Activated CD4-positive, alpha-beta memory T cell treated with anti-CD3 and anti-CD28 coated beads for 36 hours (primary cell): ENCODE measurements at regions not wholly inside any gene's neighbourhood (a gene's known extent, or its start where the extent isn't known, plus 50 kb on each side); places are given as distances from the start of the nearest gene placed in this dataset.
"Not testable (repeated sequence)": the region's sequence is repeated elsewhere in the genome, so short reads cannot be mapped to it uniquely, and the experiment has no call there.

Source experiments
- CTCF ChIA-PET: fragments of 350-600 bp; sonication (Branson Sonifier 250); formaldehyde crosslinking; loops from one replicate; lab custom pipeline; 2021; ENCODE audit warnings: antibody characterized with exemption, inconsistent platforms; lab: Charles Lee
- POLR2A ChIA-PET: fragments of 350-600 bp; sonication (Branson Sonifier 250); formaldehyde crosslinking; loops from one replicate; lab custom pipeline; 2021; ENCODE audit warnings: antibody characterized with exemption; lab: Charles Lee
- DNase-seq: peaks from one replicate; pipeline ENCODE4 v3.0.0-alpha.2; 2020
- H3K27ac Mint-ChIP-seq: one replicate; pipeline ENCODE4 v1.8.0; 2021; ENCODE audit warnings: mixed read lengths
- H3K27me3 Mint-ChIP-seq: one replicate; pipeline ENCODE4 v1.8.0; 2021; ENCODE audit warnings: mixed read lengths
- H3K36me3 Mint-ChIP-seq: one replicate; pipeline ENCODE4 v1.8.0; 2021; ENCODE audit warnings: mixed read lengths
- H3K4me1 Mint-ChIP-seq: one replicate; pipeline ENCODE4 v1.8.0; 2021; ENCODE audit warnings: low read depth, mixed read lengths
- H3K4me3 Mint-ChIP-seq: one replicate; pipeline ENCODE4 v1.8.0; 2021; ENCODE audit warnings: mild to moderate bottlenecking, mixed read lengths
- H3K9me3 Mint-ChIP-seq: one replicate; pipeline ENCODE4 v1.8.0; 2021; ENCODE audit warnings: mixed read lengths
- intact Hi-C: fragments of 100-400 bp; cut with micrococcal nuclease; formaldehyde crosslinking; loops from one replicate; pipeline ENCODE4 v1.15.1; 2023

GRCh38 chr3:193964517-193964880 is 171.4 kb upstream of the HES1 start:
- Mint-ChIP-seq H3K4me3 (no peak overlapping the region), H3K9me3 (no peaks in the 10 kb centered on the region), H3K4me1 (peaks cover 26% of the 10 kb centered on the region), H3K27me3 (peaks cover 43% of the 10 kb centered on the region), H3K27ac (no peak overlapping the region), H3K36me3 (no peaks in the 10 kb centered on the region)
- POLR2A ChIA-PET = no interaction called here
- intact Hi-C loops = loop anchor here (1.0 to 10.0 kb wide), 6 partner anchors 54 to 1070 kb away; no protein-coding TSS in a partner anchor
- no peak for DNase-seq
- CTCF ChIA-PET = no interaction called here

DNA sequence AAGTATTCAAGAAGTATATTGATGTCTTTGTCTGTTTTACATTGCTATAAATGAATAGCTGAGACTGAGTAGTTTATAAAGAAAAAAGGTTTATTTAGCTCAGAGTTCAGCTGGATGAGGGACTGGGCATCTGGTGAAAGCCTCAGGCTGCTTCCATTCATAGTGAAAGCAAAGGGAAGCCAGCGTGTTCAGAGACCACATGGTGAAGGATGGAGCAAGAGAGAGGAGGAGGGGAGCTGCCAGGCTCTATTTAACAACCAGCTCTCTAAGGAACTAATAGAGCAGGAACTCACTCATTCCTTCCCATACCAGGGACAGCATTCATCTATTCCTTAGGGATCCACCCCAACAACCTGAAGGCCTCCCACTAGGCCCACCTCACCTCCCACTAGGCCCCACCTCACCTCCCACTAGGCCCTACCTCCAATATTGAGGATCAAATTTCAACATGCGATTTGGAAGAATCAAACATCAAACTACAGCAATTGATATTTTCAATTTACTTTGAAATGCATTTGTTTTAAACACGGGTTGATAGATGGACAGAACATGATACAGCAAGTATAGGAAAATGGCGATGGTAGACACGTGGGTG is 167.5 kb upstream of the HES1 start:
- POLR2A ChIA-PET = no interaction called here
- Mint-ChIP-seq H3K27ac (no peak overlapping the region), H3K4me1 (peaks cover 34% of the 10 kb centered on the region), H3K4me3 (no peak overlapping the region), H3K36me3 (no peaks in the 10 kb centered on the region), H3K9me3 (no peaks in the 10 kb centered on the region), H3K27me3 (peaks cover 34% of the 10 kb centered on the region)
- intact Hi-C loops = loop anchor here (10.0 kb wide), 1 partner anchor 1074 kb away; no protein-coding TSS in a partner anchor
- CTCF ChIA-PET = no interaction called here
- no peak for DNase-seq

GRCh38 chr3:193970131-193970772 is 165.7 kb upstream of the HES1 start:
- H3K9me3 Mint-ChIP-seq, H3K36me3 Mint-ChIP-seq, intact Hi-C loops, H3K27ac Mint-ChIP-seq, H3K4me3 Mint-ChIP-seq, POLR2A ChIA-PET: not testable (repeated sequence)
- DNase-seq = peak; percentile 52
- CTCF ChIA-PET = interaction anchor here (0.8 to 1.4 kb wide), 6 partner anchors 8 to 345 kb away, joined by 3 to 7 read pairs (median 4); no protein-coding TSS in a partner anchor
- H3K4me1 Mint-ChIP-seq = peaks cover 18% of the 10 kb centered on the region
- peaks cover 45% of the 10 kb centered on the region for H3K27me3 Mint-ChIP-seq

DNA sequence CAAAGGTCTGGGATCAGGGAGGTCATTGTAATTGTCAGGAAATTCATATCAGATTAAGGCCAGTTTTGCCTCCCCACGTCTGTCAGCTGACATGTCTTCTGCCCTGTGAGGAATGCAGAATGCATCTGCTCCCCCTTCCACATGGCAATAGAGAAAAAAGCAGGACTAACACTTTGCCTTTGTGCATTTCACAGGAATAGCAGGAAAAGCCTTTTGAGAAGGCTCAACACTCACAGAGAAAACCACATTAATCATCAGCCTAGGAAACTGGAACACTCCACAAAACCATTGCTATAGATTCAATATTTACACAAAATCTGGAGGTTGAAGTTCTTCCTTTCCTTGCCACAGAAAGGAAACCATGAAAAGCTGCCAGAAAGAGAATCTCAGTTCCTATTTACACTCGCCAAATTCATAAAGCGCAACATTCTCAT is 165.2 kb upstream of the HES1 start:
- H3K36me3 Mint-ChIP-seq = no peaks in the 10 kb centered on the region
- DNase-seq = no peak
- H3K27me3 Mint-ChIP-seq = peaks cover 45% of the 10 kb centered on the region
- peaks cover 18% of the 10 kb centered on the region for H3K4me1 Mint-ChIP-seq
- H3K27ac Mint-ChIP-seq = peak overlapping the region; percentile 56
- intact Hi-C loops = loop anchor here (1.0 kb wide), 1 partner anchor 7 kb away; no protein-coding TSS in a partner anchor
- no peaks in the 10 kb centered on the region for H3K9me3 Mint-ChIP-seq
- ChIA-PET CTCF (interaction anchor here (0.6 to 1.2 kb wide), 3 partner anchors 9 to 15 kb away, joined by 3 to 7 read pairs (median 4); no protein-coding TSS in a partner anchor), POLR2A (interaction anchor here (1.0 kb wide), 1 partner anchor 114 kb away, joined by 3 read pairs; no protein-coding TSS in a partner anchor)
- H3K4me3 Mint-ChIP-seq = no peak overlapping the region

GRCh38 chr3:193971261-193971751 is 164.6 kb upstream of the HES1 start:
- POLR2A ChIA-PET = interaction anchor here (1.0 kb wide), 1 partner anchor 113 kb away, joined by 3 read pairs; no protein-coding TSS in a partner anchor
- CTCF ChIA-PET = interaction anchor here (0.6 to 1.1 kb wide), 2 partner anchors 8 to 344 kb away, joined by 3 read pairs; no protein-coding TSS in a partner anchor
- H3K4me3 Mint-ChIP-seq = no peak overlapping the region
- peaks cover 18% of the 10 kb centered on the region for H3K4me1 Mint-ChIP-seq
- H3K27ac Mint-ChIP-seq = peak overlapping the region; percentile 56
- no peaks in the 10 kb centered on the region for H3K36me3 Mint-ChIP-seq
- peak; percentile 30 for DNase-seq
- intact Hi-C loops = loop anchor here (1.0 kb wide), 1 partner anchor 8 kb away; no protein-coding TSS in a partner anchor
- peaks cover 41% of the 10 kb centered on the region for H3K27me3 Mint-ChIP-seq
- no peaks in the 10 kb centered on the region for H3K9me3 Mint-ChIP-seq

DNA sequence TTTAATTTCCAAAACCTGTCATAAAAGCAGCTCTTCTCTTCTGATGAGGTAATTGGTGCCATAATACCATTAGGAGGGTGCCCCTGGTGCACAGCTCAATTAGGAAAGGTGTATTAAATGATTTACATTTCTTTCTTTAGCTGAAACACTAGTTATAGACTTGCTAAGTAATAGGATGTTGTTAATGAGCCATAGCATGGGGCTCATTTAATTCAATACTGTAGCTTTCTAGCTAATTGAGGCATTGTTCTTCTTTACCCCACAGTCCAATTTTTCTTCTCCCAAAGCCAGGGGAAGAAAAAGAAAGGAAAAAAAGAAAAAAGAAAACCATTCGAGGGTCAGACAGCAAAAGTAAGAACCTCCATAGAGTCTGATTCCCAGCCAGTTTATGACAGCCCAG is 164.0 kb upstream of the HES1 start:
- Mint-ChIP-seq H3K9me3 (no peaks in the 10 kb centered on the region), H3K36me3 (no peaks in the 10 kb centered on the region), H3K27me3 (peaks cover 38% of the 10 kb centered on the region), H3K4me1 (peaks cover 18% of the 10 kb centered on the region), H3K27ac (no peak overlapping the region), H3K4me3 (no peak overlapping the region)
- POLR2A ChIA-PET = no interaction called here
- CTCF ChIA-PET = interaction anchor here (1.1 kb wide), 1 partner anchor 344 kb away, joined by 3 read pairs; no protein-coding TSS in a partner anchor
- no peak for DNase-seq
- intact Hi-C loops = loop anchor here (1.0 kb wide), 1 partner anchor 9 kb away; no protein-coding TSS in a partner anchor

- intact Hi-C loops = no loop called here
- peaks cover 34% of the 10 kb centered on the region for H3K27me3 Mint-ChIP-seq
- no peaks in the 10 kb centered on the region for H3K9me3 Mint-ChIP-seq
- no peak overlapping the region for H3K27ac Mint-ChIP-seq
- no peak overlapping the region for H3K4me3 Mint-ChIP-seq
- H3K4me1 Mint-ChIP-seq = peaks cover 18% of the 10 kb centered on the region
- no peak for DNase-seq
- POLR2A ChIA-PET = no interaction called here
- H3K36me3 Mint-ChIP-seq = no peaks in the 10 kb centered on the region
- CTCF ChIA-PET = no interaction called here
Measured at GRCh38 chr3:193972832-193973231, 163.1 kb upstream of the HES1 start.

GRCh38 chr3:193974191-193974652 is 161.7 kb upstream of the HES1 start:
- POLR2A ChIA-PET = no interaction called here
- CTCF ChIA-PET = no interaction called here
- Mint-ChIP-seq H3K27ac (no peak overlapping the region), H3K4me1 (peaks cover 18% of the 10 kb centered on the region), H3K27me3 (peaks cover 34% of the 10 kb centered on the region), H3K4me3 (no peak overlapping the region), H3K9me3 (no peaks in the 10 kb centered on the region), H3K36me3 (no peaks in the 10 kb centered on the region)
- DNase-seq = no peak
- intact Hi-C loops = no loop called here

DNA sequence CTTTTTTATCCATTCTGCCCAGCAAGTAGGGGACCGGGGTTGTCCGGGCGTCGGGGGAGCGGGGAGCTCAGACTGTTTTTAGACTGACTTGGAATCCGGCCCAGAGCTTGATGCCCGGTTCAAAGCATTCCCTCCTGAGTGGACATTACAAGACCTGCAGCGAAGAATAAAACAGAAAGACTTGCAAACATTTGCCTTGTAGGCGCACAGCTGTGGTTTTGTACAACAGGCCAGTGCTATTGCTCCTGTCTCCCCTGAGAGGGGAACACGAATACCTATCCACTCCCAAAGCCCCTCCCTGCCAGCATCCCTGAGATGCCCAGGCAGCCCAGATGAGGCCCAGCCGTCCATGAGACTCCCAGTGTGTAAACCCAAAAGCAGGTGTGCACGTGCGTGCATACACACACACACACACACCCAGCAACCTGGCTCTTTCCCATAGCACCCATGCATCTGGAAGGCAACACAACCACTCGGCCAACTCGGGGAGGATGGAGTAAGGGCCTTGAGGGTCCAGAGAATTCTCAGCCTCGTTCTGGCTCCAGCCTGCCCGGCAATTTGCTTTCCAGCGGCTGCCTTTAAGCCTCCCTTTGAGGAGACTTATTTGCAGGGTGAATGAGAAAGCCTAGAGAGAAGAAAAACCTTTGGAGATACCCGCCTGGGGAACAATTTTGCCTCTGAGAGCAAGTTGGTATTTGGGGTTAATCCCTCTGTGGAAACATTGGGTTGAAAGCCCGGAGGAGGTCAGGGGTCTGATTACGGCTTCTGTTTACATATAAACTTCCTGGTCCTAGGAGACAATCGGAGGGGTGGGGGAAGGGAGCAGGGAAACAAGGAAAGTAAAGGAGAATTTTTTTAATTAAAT is 161.0 kb upstream of the HES1 start:
- H3K36me3 Mint-ChIP-seq = no peaks in the 10 kb centered on the region
- DNase-seq = no peak
- H3K4me1 Mint-ChIP-seq = peaks cover 18% of the 10 kb centered on the region
- H3K27me3 Mint-ChIP-seq = peaks cover 31% of the 10 kb centered on the region
- CTCF ChIA-PET = interaction anchor here (0.7 kb wide), 1 partner anchor 174 kb away, joined by 4 read pairs; no protein-coding TSS in a partner anchor
- intact Hi-C loops = no loop called here
- H3K4me3 Mint-ChIP-seq = no peak overlapping the region
- H3K9me3 Mint-ChIP-seq = no peaks in the 10 kb centered on the region
- POLR2A ChIA-PET = no interaction called here
- no peak overlapping the region for H3K27ac Mint-ChIP-seq

DNA sequence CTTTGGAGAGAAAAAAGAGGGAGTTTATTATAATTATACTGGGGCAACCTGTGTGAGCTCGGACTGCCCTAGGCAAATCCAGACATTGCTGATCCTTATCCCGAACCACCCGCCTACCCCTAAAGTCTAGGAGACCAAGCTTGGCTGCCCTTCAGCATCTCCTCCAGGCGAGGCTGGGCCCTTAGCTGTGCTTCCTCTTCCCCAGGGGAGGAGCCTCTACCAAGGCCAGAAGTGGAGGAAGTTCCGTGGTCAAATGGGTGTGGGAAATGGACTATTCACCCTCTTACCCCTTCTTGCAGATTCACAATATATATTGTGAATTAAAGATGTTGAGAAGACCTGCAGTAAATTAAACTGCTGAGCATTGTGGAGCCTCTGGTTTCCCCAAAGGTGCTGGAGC is 158.3 kb upstream of the HES1 start:
- H3K36me3 Mint-ChIP-seq = no peaks in the 10 kb centered on the region

DNA sequence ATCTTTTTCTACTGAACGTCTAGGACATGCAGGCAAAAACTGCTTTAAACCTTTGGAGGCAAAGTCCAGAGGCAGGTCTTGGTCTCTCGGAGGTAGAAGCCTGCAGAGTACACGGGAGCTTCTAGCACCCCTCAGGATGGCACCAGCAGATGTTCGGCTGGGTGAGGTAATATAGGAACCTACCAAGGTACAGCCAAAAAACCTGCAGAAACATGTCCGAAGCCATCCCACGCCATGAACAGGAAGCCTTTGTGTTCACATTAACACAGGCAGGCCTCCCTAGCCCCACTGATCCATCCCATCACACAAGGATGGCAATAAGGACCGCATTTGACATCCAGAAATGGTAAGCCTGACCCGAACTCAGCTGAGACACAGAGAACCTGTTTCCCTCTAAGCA is 157.9 kb upstream of the HES1 start:
- no peaks in the 10 kb centered on the region for H3K9me3 Mint-ChIP-seq
- H3K36me3 Mint-ChIP-seq = no peaks in the 10 kb centered on the region
- CTCF ChIA-PET = interaction anchor here (1.0 kb wide), 1 partner anchor 8 kb away, joined by 3 read pairs; no protein-coding TSS in a partner anchor
- no peak for DNase-seq
- H3K4me1 Mint-ChIP-seq = no peaks in the 10 kb centered on the region
- peaks cover 13% of the 10 kb centered on the region for H3K27me3 Mint-ChIP-seq
- POLR2A ChIA-PET = no interaction called here
- no peak overlapping the region for H3K4me3 Mint-ChIP-seq
- intact Hi-C loops = no loop called here
- H3K27ac Mint-ChIP-seq = no peak overlapping the region

More for the DNA sequence above, 158.3 kb upstream of the HES1 start:
- Mint-ChIP-seq H3K27ac (no peak overlapping the region), H3K4me1 (no peaks in the 10 kb centered on the region), H3K9me3 (no peaks in the 10 kb centered on the region), H3K27me3 (peaks cover 14% of the 10 kb centered on the region), H3K4me3 (no peak overlapping the region)
- intact Hi-C loops = no loop called here
- CTCF ChIA-PET = no interaction called here
- no peak for DNase-seq
- POLR2A ChIA-PET = no interaction called here
